Cardiac fibroblast (primary cell): ENCODE measurements at regions not wholly inside any gene's neighbourhood (a gene's known extent, or its start where the extent isn't known, plus 50 kb on each side); places are given as distances from the start of the nearest gene placed in this dataset.
A peak's percentile ranks its signal among the peaks of the same experiment; 100 is the strongest.

Experiments
- DNase-seq, 2 donors: peaks; one replicate each; pipeline versions ENCODE4 v3.0.0 to v3.0.0-alpha.2; 2010; ENCODE audit warnings: low read depth in 2 of 2
- H3K4me3 ChIP-seq, 2 donors: replicated peaks in 1 of 2; 1 replicate in 1 of 2; 2 replicates in 1 of 2; pipeline ENCODE4 v1.5.1; 2011; ENCODE audit warnings: low read depth in 2 of 2, low read length in 2 of 2, mild to moderate bottlenecking in 2 of 2, moderate library complexity in 1 of 2
- TF ChIP-seq, protein P1 (sequence below): IDR thresholded peaks from one replicate; pipeline ENCODE4 v1.5.1; 2011; ENCODE audit warnings: low read depth, mild to moderate bottlenecking, low read length, inconsistent platforms

GRCh38 chr1:190949939-190950338 lies 472.3 kb upstream of the BRINP3 start:
- H3K4me3 ChIP-seq = no peak overlapping the region
- TF ChIP-seq, protein P1, sequence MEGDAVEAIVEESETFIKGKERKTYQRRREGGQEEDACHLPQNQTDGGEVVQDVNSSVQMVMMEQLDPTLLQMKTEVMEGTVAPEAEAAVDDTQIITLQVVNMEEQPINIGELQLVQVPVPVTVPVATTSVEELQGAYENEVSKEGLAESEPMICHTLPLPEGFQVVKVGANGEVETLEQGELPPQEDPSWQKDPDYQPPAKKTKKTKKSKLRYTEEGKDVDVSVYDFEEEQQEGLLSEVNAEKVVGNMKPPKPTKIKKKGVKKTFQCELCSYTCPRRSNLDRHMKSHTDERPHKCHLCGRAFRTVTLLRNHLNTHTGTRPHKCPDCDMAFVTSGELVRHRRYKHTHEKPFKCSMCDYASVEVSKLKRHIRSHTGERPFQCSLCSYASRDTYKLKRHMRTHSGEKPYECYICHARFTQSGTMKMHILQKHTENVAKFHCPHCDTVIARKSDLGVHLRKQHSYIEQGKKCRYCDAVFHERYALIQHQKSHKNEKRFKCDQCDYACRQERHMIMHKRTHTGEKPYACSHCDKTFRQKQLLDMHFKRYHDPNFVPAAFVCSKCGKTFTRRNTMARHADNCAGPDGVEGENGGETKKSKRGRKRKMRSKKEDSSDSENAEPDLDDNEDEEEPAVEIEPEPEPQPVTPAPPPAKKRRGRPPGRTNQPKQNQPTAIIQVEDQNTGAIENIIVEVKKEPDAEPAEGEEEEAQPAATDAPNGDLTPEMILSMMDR = no peak
- DNase-seq = no peak

- TF ChIP-seq, protein P1 = no peak
- no peak overlapping the region for H3K4me3 ChIP-seq
- DNase-seq = peak in 1 of 2 donors; percentile 2
Observed at GRCh38 chr1:190957565-190957964, 479.9 kb upstream of the BRINP3 start.

DNA sequence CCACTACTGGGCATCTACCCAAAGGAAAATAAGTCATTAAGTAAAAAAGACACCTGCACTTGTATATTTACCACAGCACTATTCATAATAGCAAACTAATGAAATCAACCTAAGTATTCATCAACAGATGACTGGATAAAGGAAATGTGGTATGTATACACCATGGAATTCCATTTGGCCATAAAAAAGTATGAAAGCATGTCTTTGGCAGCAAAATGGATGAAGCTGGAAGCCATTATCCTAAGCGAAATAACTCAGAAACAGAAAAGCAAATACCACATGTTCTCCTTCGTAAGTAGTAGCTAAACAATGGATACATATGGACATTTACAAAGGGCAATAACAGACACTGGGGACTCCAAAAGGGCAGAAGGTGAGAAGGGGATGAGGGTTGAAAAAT lies 485.7 kb upstream of the BRINP3 start:
- H3K4me3 ChIP-seq = no peak overlapping the region
- no peak for DNase-seq
- TF ChIP-seq, protein P1 = no peak

GRCh38 chr1:190975827-190976226 lies 498.2 kb upstream of the BRINP3 start:
- TF ChIP-seq, protein P1 = no peak
- H3K4me3 ChIP-seq = no peak overlapping the region
- DNase-seq = no peak

DNA sequence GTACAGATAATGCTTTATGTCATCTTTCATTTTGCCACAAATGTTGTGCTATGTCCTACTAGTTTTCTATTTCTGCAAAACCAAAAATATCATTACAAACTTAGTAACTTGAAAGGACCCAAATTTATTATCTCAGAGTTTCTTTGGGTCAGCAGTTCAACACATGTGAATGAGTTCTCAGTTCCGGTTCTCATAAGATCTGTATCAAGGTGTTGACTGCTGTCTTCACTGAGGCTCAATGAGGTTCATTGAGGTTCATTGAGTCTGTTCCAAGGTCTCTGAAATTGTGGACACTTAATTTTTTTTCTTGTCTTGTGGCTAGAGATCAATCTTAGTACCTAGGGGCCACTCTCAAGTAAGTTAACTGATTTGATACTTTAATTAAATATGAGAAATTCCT lies 525.1 kb upstream of the BRINP3 start:
- TF ChIP-seq, protein P1 = no peak
- no peak overlapping the region for H3K4me3 ChIP-seq
- no peak for DNase-seq

DNA sequence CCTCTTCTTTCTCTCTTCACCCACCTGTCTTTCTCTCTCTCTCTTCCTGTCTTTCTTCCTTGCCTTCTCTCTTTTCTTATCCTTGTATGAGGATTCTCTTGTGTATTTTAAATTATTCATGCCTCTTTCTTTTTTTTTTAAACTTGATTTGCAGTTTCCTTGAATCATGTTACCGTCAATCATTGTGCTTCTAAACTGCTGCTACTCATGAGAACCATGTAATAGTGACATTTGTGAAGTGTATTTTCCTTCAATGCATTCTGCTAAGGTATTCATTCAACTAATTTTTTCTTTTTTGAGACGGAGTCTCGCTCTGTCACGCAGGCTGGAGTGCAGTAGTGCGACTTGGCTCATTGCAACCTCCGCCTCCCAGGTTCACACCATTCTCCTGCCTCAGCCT lies 539.1 kb upstream of the BRINP3 start:
- no peak for DNase-seq
- H3K4me3 ChIP-seq = no peak overlapping the region
- TF ChIP-seq, protein P1 = no peak

DNA sequence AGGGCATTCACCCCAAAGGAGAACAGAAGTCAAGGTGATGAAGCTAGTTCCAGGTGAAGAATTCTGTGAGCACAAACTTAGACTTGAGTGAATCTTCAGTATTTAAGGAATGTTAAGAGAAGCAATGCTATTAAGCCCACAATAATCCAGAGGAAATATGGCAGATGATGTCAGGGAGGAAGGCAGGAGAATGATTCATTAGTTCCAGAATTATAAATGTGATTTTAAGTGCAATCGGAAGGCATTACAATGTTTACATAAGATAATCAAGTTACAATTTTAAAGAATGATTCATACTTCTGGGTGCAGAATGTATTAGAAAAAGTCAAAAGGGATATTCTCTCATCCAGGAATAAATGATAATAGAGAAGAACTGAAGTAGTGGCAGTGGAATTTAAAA lies 545.2 kb upstream of the BRINP3 start:
- TF ChIP-seq, protein P1 = no peak
- peak; percentile 47 to 55 for DNase-seq
- H3K4me3 ChIP-seq = no peak overlapping the region
